PC-3 (cell line): ENCODE measurements at regions not wholly inside any gene's neighbourhood (a gene's known extent, or its start where the extent isn't known, plus 50 kb on each side); places are given as distances from the start of the nearest gene placed in this dataset.

Source experiments
- ATAC-seq: fragments of 200-7000 bp; cut with Tn5 transposase; 2 replicates; pipeline ENCODE4 v1.9.1; 2020; ENCODE audit warnings: mild to moderate bottlenecking, moderate library complexity
- BruUV-seq: library from RNA; stranded (reverse); fragments of 400-500 nt; replicated peaks from 2 replicates; lab custom pipeline; 2021; lab: Mats Ljungman, UMichigan
- CTCF ChIA-PET: fragments of 300-600 bp; sonication (Branson Sonifier 250); formaldehyde crosslinking; loops from one replicate; lab custom pipeline; 2022; ENCODE audit warnings: antibody characterized with exemption; lab: Charles Lee
- POLR2A ChIA-PET: fragments of 300-600 bp; sonication (Branson Sonifier 250); formaldehyde crosslinking; loops from one replicate; lab custom pipeline; 2022; ENCODE audit warnings: antibody characterized with exemption; ENCODE audit not compliant: unreplicated experiment; lab: Charles Lee
- DNase-seq: peaks from one replicate; pipeline ENCODE4 v3.0.0-alpha.2; 2015
- H2AFZ ChIP-seq: fragments of 300-600 bp; sonication (generic); 2 replicates; pipeline ENCODE4 v1.6.0; 2016; ENCODE audit warnings: antibody characterized with exemption, low read length
- H3F3A ChIP-seq: fragments of 300-600 bp; sonication (generic); one replicate; pipeline ENCODE4 v1.6.0; 2017; ENCODE audit warnings: antibody characterized with exemption, low read length, control low read depth, mild to moderate bottlenecking; ENCODE audit not compliant: unreplicated experiment
- H3K27ac ChIP-seq: fragments of 300-600 bp; sonication (generic); 2 replicates; pipeline ENCODE4 v1.5.1; 2016; ENCODE audit warnings: mild to moderate bottlenecking, low read length
- H3K27me3 ChIP-seq: fragments of 300-600 bp; sonication (generic); 2 replicates; pipeline ENCODE4 v1.6.1; 2016; ENCODE audit warnings: low read length, mixed read lengths
- H3K36me3 ChIP-seq: fragments of 300-600 bp; sonication (generic); 2 replicates; pipeline ENCODE4 v1.6.1; 2016; ENCODE audit warnings: low read depth, mixed run types, low read length, mixed read lengths
- H3K4me1 ChIP-seq: fragments of 300-600 bp; sonication (generic); 2 replicates; pipeline ENCODE4 v1.5.1; 2016; ENCODE audit warnings: low read length; ENCODE audit not compliant: insufficient read depth
- H3K4me2 ChIP-seq: fragments of 300-600 bp; sonication (generic); 2 replicates; pipeline ENCODE4 v1.6.0; 2016; ENCODE audit warnings: low read length
- H3K4me3 ChIP-seq: fragments of 300-600 bp; sonication (generic); 2 replicates; pipeline ENCODE4 v1.5.1; 2016; ENCODE audit warnings: mild to moderate bottlenecking, low read length, mixed read lengths
- H3K79me2 ChIP-seq: fragments of 300-600 bp; sonication (generic); 2 replicates; pipeline ENCODE4 v1.6.1; 2017; ENCODE audit warnings: low read length, mixed read lengths
- H3K9ac ChIP-seq: fragments of 300-600 bp; sonication (generic); 2 replicates; pipeline ENCODE4 v1.6.0; 2016; ENCODE audit warnings: mild to moderate bottlenecking, low read length
- H3K9me2 ChIP-seq: fragments of 300-600 bp; sonication (generic); replicated peaks from 2 replicates; pipeline ENCODE4 v1.6.1; 2016; ENCODE audit warnings: mixed run types, low read length, mixed read lengths
- H3K9me3 ChIP-seq: fragments of 300-600 bp; sonication (generic); 2 replicates; pipeline ENCODE4 v1.6.1; 2016; ENCODE audit warnings: low read length, mixed read lengths
- H4K20me1 ChIP-seq: fragments of 300-600 bp; sonication (generic); 2 replicates; pipeline ENCODE4 v1.6.1; 2016; ENCODE audit warnings: low read length, mixed read lengths
- CTCF ChIP-seq: fragments of 300-600 bp; sonication (generic); conservative IDR thresholded peaks from 2 replicates; pipeline ENCODE4 v1.5.1; 2017; ENCODE audit warnings: antibody characterized with exemption, low read depth, mild to moderate bottlenecking, low read length
- EZH2 ChIP-seq: fragments of 300-600 bp; sonication (generic); IDR thresholded peaks from one replicate; pipeline ENCODE4 v1.6.1; 2017; ENCODE audit warnings: antibody characterized with exemption, mild to moderate bottlenecking, low read length; ENCODE audit not compliant: unreplicated experiment
- EZH2phosphoT487 ChIP-seq: fragments of 300-600 bp; sonication (generic); IDR thresholded peaks from 2 replicates; pipeline ENCODE4 v1.6.1; 2018; ENCODE audit warnings: mild to moderate bottlenecking, antibody characterized with exemption, low read length, borderline replicate concordance
- intact Hi-C: fragments of 100-400 bp; cut with micrococcal nuclease; formaldehyde crosslinking; loops from 2 replicates; pipeline ENCODE4 v1.9.0; 2023

DNA sequence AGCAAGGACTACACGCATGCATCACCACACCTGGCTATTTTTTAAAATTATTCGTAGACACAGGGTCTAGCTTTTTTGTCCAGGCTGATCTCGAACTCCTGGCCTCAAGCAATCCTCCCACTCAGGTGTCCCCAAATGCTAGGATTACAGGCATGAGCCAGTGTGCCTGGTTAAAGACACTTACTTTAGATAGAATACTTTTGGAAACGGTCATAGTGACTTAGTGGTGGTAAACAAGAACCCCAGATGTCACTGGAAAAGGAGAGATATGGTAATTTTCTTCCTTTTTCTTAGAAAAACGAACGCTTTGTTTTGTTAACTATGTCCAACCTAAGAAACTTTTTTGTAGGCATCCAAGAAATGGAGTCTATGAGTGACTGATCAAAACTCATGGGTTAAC lies 137.3 kb downstream of the TFAP2B start:
- Histone ChIP-seq H2AFZ (no peak overlapping the region), H3K9me2 (no peaks in the 10 kb centered on the region), H3F3A (no peaks in the 10 kb centered on the region), H3K4me2 (no peak overlapping the region), H3K4me3 (no peak overlapping the region), H3K79me2 (no peaks in the 10 kb centered on the region), H3K9ac (no peak overlapping the region), H4K20me1 (no peaks in the 10 kb centered on the region), H3K9me3 (no peaks in the 10 kb centered on the region), H3K4me1 (peaks cover 9% of the 10 kb centered on the region; the same call in 1 of the 2 replicates), H3K36me3 (no peaks in the 10 kb centered on the region), H3K27ac (no peak overlapping the region), H3K27me3 (no peaks in the 10 kb centered on the region)
- POLR2A ChIA-PET, result no interaction called here
- intact Hi-C loops, result no loop called here
- DNase-seq (no peak), ATAC-seq (no peak)
- CTCF ChIA-PET, result no interaction called here
- TF ChIP-seq CTCF, result no peak
- no TSS peak for BruUV-seq

DNA sequence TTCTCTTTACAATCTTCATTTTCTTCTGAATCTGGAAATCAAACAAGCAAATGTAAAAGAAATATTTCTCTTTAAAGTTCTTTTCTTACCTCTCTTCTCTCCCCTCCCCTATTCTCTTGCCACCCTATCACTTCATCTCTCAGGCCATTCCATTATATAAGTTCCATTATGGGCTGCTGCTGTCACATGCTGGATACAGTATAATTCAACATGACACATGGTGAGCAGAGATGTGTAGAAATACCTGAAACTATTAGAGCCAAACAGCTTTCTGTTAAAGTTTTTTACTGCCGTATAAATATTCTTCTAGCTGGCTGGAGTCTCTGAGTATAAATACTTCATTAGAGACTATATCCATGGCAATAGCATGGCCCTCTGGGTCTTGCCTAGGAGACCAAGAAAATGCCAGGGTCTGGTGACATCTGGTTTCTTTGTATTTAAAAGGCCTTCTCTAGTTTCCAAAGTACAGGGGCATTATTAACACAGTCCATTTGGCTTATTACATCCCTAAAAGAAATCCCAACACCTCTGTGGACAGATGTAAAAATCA lies 139.6 kb downstream of the TFAP2B start:
- no peak overlapping the region for H3K4me2 ChIP-seq
- no peaks in the 10 kb centered on the region for H3K36me3 ChIP-seq
- no TSS peak for BruUV-seq
- no peak overlapping the region for H2AFZ ChIP-seq
- DNase-seq, result no peak
- no peaks in the 10 kb centered on the region for H3K4me1 ChIP-seq
- H3K4me3 ChIP-seq, result no peak overlapping the region
- no peaks in the 10 kb centered on the region for H3K9me3 ChIP-seq
- no peaks in the 10 kb centered on the region for H4K20me1 ChIP-seq
- H3F3A ChIP-seq, result no peaks in the 10 kb centered on the region
- no peak overlapping the region for H3K9ac ChIP-seq
- CTCF ChIA-PET, result no interaction called here
- TF ChIP-seq EZH2phosphoT487, result no peak
- TF ChIP-seq CTCF, result no peak
- no peak for TF ChIP-seq EZH2
- no peaks in the 10 kb centered on the region for H3K79me2 ChIP-seq
- POLR2A ChIA-PET, result no interaction called here
- H3K9me2 ChIP-seq, result no peaks in the 10 kb centered on the region
- intact Hi-C loops, result no loop called here
- H3K27ac ChIP-seq, result no peak overlapping the region
- ATAC-seq, result no peak
- H3K27me3 ChIP-seq, result no peaks in the 10 kb centered on the region

- BruUV-seq, result no TSS peak
These were observed 140.5 kb downstream of the TFAP2B start for GRCh38 chr6:50959081-50959641.

More at GRCh38 chr6:50959081-50959641, 140.5 kb downstream of the TFAP2B start:
- no peak overlapping the region for H3K4me3 ChIP-seq
- no peaks in the 10 kb centered on the region for H3K9me2 ChIP-seq
- H3F3A ChIP-seq, result no peaks in the 10 kb centered on the region
- ATAC-seq (no peak), DNase-seq (no peak)
- H2AFZ ChIP-seq, result no peak overlapping the region
- H4K20me1 ChIP-seq, result no peaks in the 10 kb centered on the region
- no peaks in the 10 kb centered on the region for H3K4me1 ChIP-seq
- H3K4me2 ChIP-seq, result no peak overlapping the region
- ChIA-PET POLR2A (no interaction called here), CTCF (no interaction called here)
- TF ChIP-seq EZH2phosphoT487, result no peak
- no peak for TF ChIP-seq CTCF
- no peak for TF ChIP-seq EZH2
- H3K27me3 ChIP-seq, result no peaks in the 10 kb centered on the region
- intact Hi-C loops, result no loop called here
- H3K79me2 ChIP-seq, result no peaks in the 10 kb centered on the region
- no peaks in the 10 kb centered on the region for H3K9me3 ChIP-seq
- H3K27ac ChIP-seq, result no peak overlapping the region
- no peak overlapping the region for H3K9ac ChIP-seq
- H3K36me3 ChIP-seq, result no peaks in the 10 kb centered on the region
